Endothelial cell of umbilical vein (primary cell): ENCODE measurements at regions not wholly inside any gene's neighbourhood (a gene's known extent, or its start where the extent isn't known, plus 50 kb on each side); places are given as distances from the start of the nearest gene placed in this dataset.

Experiments used
- BruUV-seq: library from RNA; stranded (reverse); fragments of 400-500 nt; replicated peaks from 2 replicates; lab custom pipeline; 2021; lab: Mats Ljungman, UMichigan
- CTCF ChIA-PET: fragments of 300-600, 350-600 bp; sonication (Branson Sonifier 250); formaldehyde crosslinking; loops from one replicate; lab custom pipeline; 2021; ENCODE audit warnings: antibody characterized with exemption, inconsistent platforms; lab: Charles Lee
- POLR2A ChIA-PET: fragments of 300-600, 350-600 bp; sonication (Branson Sonifier 250); formaldehyde crosslinking; loops from one replicate; lab custom pipeline; 2021; ENCODE audit warnings: antibody characterized with exemption, inconsistent platforms; lab: Charles Lee
- DNase-seq: peaks from one replicate; pipeline ENCODE4 v3.0.0-alpha.2; 2011; ENCODE audit warnings: low read depth, low spot score
- FAIRE-seq: peaks from 2 replicates; lab custom pipeline; 2011; peaks lifted over from hg19 to GRCh38; lab: Jason Lieb, UNC
- H2AFZ ChIP-seq: 2 replicates; pipeline ENCODE4 v1.6.0; 2012; ENCODE audit warnings: low read depth, low read length, control low read depth, inconsistent platforms
- H3K27ac ChIP-seq: 2 replicates; pipeline ENCODE4 v1.5.1; 2011; ENCODE audit warnings: low read depth, mild to moderate bottlenecking, control low read depth, low read length, moderate library complexity; ENCODE audit not compliant: insufficient read depth
- H3K27me3 ChIP-seq, 2 experiments: 2 replicates each; pipeline versions ENCODE4 v1.6.0 to v1.6.1; 2011; ENCODE audit warnings: low read length in 2 of 2, mixed read lengths in 1 of 2; ENCODE audit not compliant: control insufficient read depth in 2 of 2, insufficient read depth in 2 of 2
- H3K36me3 ChIP-seq, 2 experiments: 2 replicates in 1 of 2; 3 replicates in 1 of 2; pipeline ENCODE4 v1.5.1; 2011; ENCODE audit warnings: low read length in 2 of 2, mild to moderate bottlenecking in 1 of 2, moderate library complexity in 1 of 2; ENCODE audit not compliant: control insufficient read depth in 2 of 2, insufficient read depth in 2 of 2; ENCODE audit errors: extremely low read depth in 1 of 2
- H3K4me1 ChIP-seq: 3 replicates; pipeline ENCODE4 v1.5.1; 2011; ENCODE audit warnings: mild to moderate bottlenecking, low read length; ENCODE audit not compliant: control insufficient read depth, insufficient read depth; ENCODE audit errors: extremely low read depth
- H3K4me2 ChIP-seq: 2 replicates; pipeline ENCODE4 v1.6.1; 2011; ENCODE audit warnings: low read length, control low read depth, mixed read lengths; ENCODE audit not compliant: insufficient read depth
- H3K4me3 ChIP-seq, 3 experiments: fragments of 200-600 bp in 1 of 3; sonication (generic), shearing (Covaris generic) in 1 of 3; replicated peaks in 1 of 3; 2 replicates each; pipeline ENCODE4 v1.5.1; 2011 to 2016; ENCODE audit warnings: control low read depth in 3 of 3, low read length in 3 of 3, mild to moderate bottlenecking in 2 of 3, inconsistent platforms in 1 of 3, low read depth in 1 of 3, moderate library complexity in 1 of 3; ENCODE audit not compliant: insufficient read depth in 1 of 3
- H3K79me2 ChIP-seq: 2 replicates; pipeline ENCODE4 v1.6.0; 2012; ENCODE audit warnings: low read length, inconsistent platforms; ENCODE audit not compliant: control insufficient read depth, insufficient read depth
- H3K9ac ChIP-seq: replicated peaks from 2 replicates; pipeline ENCODE3; 2011; ENCODE audit warnings: low read length, control low read depth; ENCODE audit not compliant: insufficient read depth; ENCODE audit errors: extremely low read depth
- H3K9me1 ChIP-seq: replicated peaks from 3 replicates; pipeline ENCODE4 v1.6.0; 2011; ENCODE audit warnings: mild to moderate bottlenecking, low read length; ENCODE audit not compliant: control insufficient read depth, insufficient read depth; ENCODE audit errors: extremely low read depth
- H3K9me3 ChIP-seq: replicated peaks from 2 replicates; pipeline ENCODE4 v1.5.1; 2012; ENCODE audit warnings: low read length, inconsistent platforms; ENCODE audit not compliant: control insufficient read depth, insufficient read depth
- H4K20me1 ChIP-seq: replicated peaks from 2 replicates; pipeline ENCODE3; 2011; ENCODE audit warnings: mild to moderate bottlenecking, low read length; ENCODE audit not compliant: control insufficient read depth, insufficient read depth; ENCODE audit errors: extremely low read depth
- CTCF ChIP-seq, 2 donors: IDR thresholded peaks; 1 replicate in 1 of 2; 2 replicates in 1 of 2; pipeline ENCODE4 v1.5.1; 2011; ENCODE audit warnings: low read length in 2 of 2, mild to moderate bottlenecking in 2 of 2, moderate library complexity in 2 of 2, control low read depth in 1 of 2, inconsistent platforms in 1 of 2, low read depth in 1 of 2; ENCODE audit not compliant: insufficient read depth in 1 of 2; ENCODE audit errors: extremely low read depth in 1 of 2
- EZH2 ChIP-seq: IDR thresholded peaks from 2 replicates; pipeline ENCODE4 v1.6.1; 2012; ENCODE audit warnings: borderline replicate concordance, low read depth, mild to moderate bottlenecking, moderate library complexity, low read length, inconsistent platforms; ENCODE audit not compliant: severe bottlenecking
- FOS ChIP-seq: IDR thresholded peaks from 2 replicates; pipeline ENCODE4 v1.6.1; 2011; ENCODE audit warnings: mild to moderate bottlenecking, low read length, moderate library complexity, borderline replicate concordance; ENCODE audit not compliant: insufficient read depth
- GATA2 ChIP-seq: IDR thresholded peaks from 2 replicates; pipeline ENCODE4 v1.7.0; 2011; ENCODE audit warnings: low read depth, mild to moderate bottlenecking, moderate library complexity, mixed read lengths, low read length; ENCODE audit not compliant: insufficient read length, insufficient read depth
- MAX ChIP-seq: IDR thresholded peaks from 2 replicates; pipeline ENCODE4 v1.6.1; 2011; ENCODE audit not compliant: insufficient read depth, insufficient read length
- POLR2A ChIP-seq: IDR thresholded peaks from 2 replicates; pipeline ENCODE4 v1.6.1; 2012; ENCODE audit warnings: low read depth, mild to moderate bottlenecking, control low read depth, low read length
- POLR2AphosphoS5 ChIP-seq: IDR thresholded peaks from 2 replicates; pipeline ENCODE4 v1.6.1; 2012; ENCODE audit warnings: low read depth, mild to moderate bottlenecking, control low read depth, low read length, moderate library complexity; ENCODE audit not compliant: insufficient read depth
- dilution Hi-C: fragments of 300-500 bp; cut with MboI; formaldehyde crosslinking; loops from one replicate; pipeline ENCODE4 v1.15.0; 2019; ENCODE audit warnings: low sequenced_read_pairs; ENCODE audit not compliant: extremely low pct_ligation_motif_present
- intact Hi-C: fragments of 100-400 bp; cut with micrococcal nuclease; formaldehyde crosslinking; loops from one replicate; pipeline ENCODE4 v1.10.0; 2022

GRCh38 chr22:26860301-26860700 is 202.9 kb downstream of the MIAT start:
- H2AFZ ChIP-seq: no peak overlapping the region
- no peak overlapping the region for H3K27ac ChIP-seq
- H3K4me2 ChIP-seq: no peak overlapping the region
- FAIRE-seq: no peak
- H3K4me1 ChIP-seq: no peaks in the 10 kb centered on the region
- intact Hi-C loops: no loop called here
- TF ChIP-seq MAX (no peak), POLR2A (no peak), POLR2AphosphoS5 (no peak), EZH2 (no peak), GATA2 (no peak), FOS (no peak), CTCF (IDR thresholded peaks at IDR 0.05; ENCODE audit: extremely low read depth in 1 of 2, insufficient read depth in 1 of 2, low read depth in 1 of 2, low read length in 2 of 2) (no peak)
- no peak for DNase-seq
- H3K9me1 ChIP-seq: no peaks in the 10 kb centered on the region
- H3K79me2 ChIP-seq: no peaks in the 10 kb centered on the region
- ChIA-PET POLR2A (no interaction called here), CTCF (no interaction called here)
- H3K9ac ChIP-seq: no peak overlapping the region
- H3K36me3 ChIP-seq: no peaks in the 10 kb centered on the region
- peaks cover 3 to 6% of the 10 kb centered on the region in 2 experiments for H3K27me3 ChIP-seq
- H3K4me3 ChIP-seq: no peak overlapping the region
- no TSS peak for BruUV-seq
- no peaks in the 10 kb centered on the region for H3K9me3 ChIP-seq
- dilution Hi-C loops: no loop called here
- no peaks in the 10 kb centered on the region for H4K20me1 ChIP-seq
